ENCODE measurements at regions not wholly inside any gene's neighbourhood (a gene's known extent, or its start where the extent isn't known, plus 50 kb on each side); places are given as distances from the start of the nearest gene placed in this dataset.
A peak's percentile ranks its signal among the peaks of the same experiment; 100 is the strongest.

- TF ChIP-seq USF1 (IDR thresholded peaks at IDR 0.05) (no peak), MAX (IDR thresholded peaks at IDR 0.05) (no peak)
Measured at GRCh38 chr2:192969055-192969454, 774.3 kb upstream of the TMEFF2 start.

- TF ChIP-seq YY1 (IDR thresholded peaks at IDR 0.05; ENCODE audit: low read depth): no peak
- no peak for TF ChIP-seq EGR1 (IDR thresholded peaks at IDR 0.05)
- TF ChIP-seq MAX (IDR thresholded peaks at IDR 0.05): no peak
- no peak for TF ChIP-seq RAD21 (IDR thresholded peaks at IDR 0.05; ENCODE audit: low read depth)
- TF ChIP-seq REST (IDR thresholded peaks at IDR 0.05; ENCODE audit: low read depth): no peak
- TF ChIP-seq FOXM1 (IDR thresholded peaks at IDR 0.05; ENCODE audit: borderline replicate concordance, low read depth): no peak
- no peak for TF ChIP-seq CREB1 (IDR thresholded peaks at IDR 0.05; ENCODE audit: low read depth)
- TF ChIP-seq TEAD4 (IDR thresholded peaks at IDR 0.05): no peak
- TF ChIP-seq TAF1 (IDR thresholded peaks at IDR 0.05; ENCODE audit: low read depth): no peak
- TF ChIP-seq CEBPB (IDR thresholded peaks at IDR 0.05): no peak
- no peak for TF ChIP-seq EP300 (IDR thresholded peaks at IDR 0.05; ENCODE audit: borderline replicate concordance)
Measured at GRCh38 chr2:192960945-192961344, 766.2 kb upstream of the TMEFF2 start.

GRCh38 chr2:192957425-192957824 is 762.7 kb upstream of the TMEFF2 start:
- TF ChIP-seq YY1 (IDR thresholded peaks at IDR 0.05; ENCODE audit: low read depth) (no peak), USF1 (IDR thresholded peaks at IDR 0.05) (no peak), MAX (IDR thresholded peaks at IDR 0.05) (no peak), ZBTB7A (IDR thresholded peaks at IDR 0.05; ENCODE audit: low read depth) (no peak), TAF1 (IDR thresholded peaks at IDR 0.05; ENCODE audit: low read depth) (no peak), EGR1 (IDR thresholded peaks at IDR 0.05) (no peak), EP300 (IDR thresholded peaks at IDR 0.05; ENCODE audit: borderline replicate concordance) (no peak), TCF12 (IDR thresholded peaks at IDR 0.05; ENCODE audit: low read depth) (no peak), CREB1 (IDR thresholded peaks at IDR 0.05; ENCODE audit: low read depth) (no peak), REST (IDR thresholded peaks at IDR 0.05; ENCODE audit: low read depth) (no peak), NFIC (IDR thresholded peaks at IDR 0.05) (no peak), CEBPB (IDR thresholded peaks at IDR 0.05) (no peak), TEAD4 (IDR thresholded peaks at IDR 0.05) (no peak), FOXM1 (IDR thresholded peaks at IDR 0.05; ENCODE audit: borderline replicate concordance, low read depth) (no peak), RAD21 (IDR thresholded peaks at IDR 0.05; ENCODE audit: low read depth) (no peak)

GRCh38 chr2:192953116-192953515 is 758.4 kb upstream of the TMEFF2 start:
- no peak for TF ChIP-seq FOXM1 (IDR thresholded peaks at IDR 0.05; ENCODE audit: borderline replicate concordance, low read depth)
- no peak for TF ChIP-seq EP300 (IDR thresholded peaks at IDR 0.05; ENCODE audit: borderline replicate concordance)
- TF ChIP-seq TCF12 (IDR thresholded peaks at IDR 0.05; ENCODE audit: low read depth): no peak
- no peak for TF ChIP-seq CEBPB (IDR thresholded peaks at IDR 0.05)
- TF ChIP-seq MAX (IDR thresholded peaks at IDR 0.05): no peak
- no peak for TF ChIP-seq RAD21 (IDR thresholded peaks at IDR 0.05; ENCODE audit: low read depth)
- TF ChIP-seq EGR1 (IDR thresholded peaks at IDR 0.05): no peak
- TF ChIP-seq YY1 (IDR thresholded peaks at IDR 0.05; ENCODE audit: low read depth): no peak
- TF ChIP-seq CREB1 (IDR thresholded peaks at IDR 0.05; ENCODE audit: low read depth): no peak
- no peak for TF ChIP-seq TEAD4 (IDR thresholded peaks at IDR 0.05)

GRCh38 chr2:192952245-192952644 is 757.5 kb upstream of the TMEFF2 start:
- no peak for TF ChIP-seq ZBTB7A (IDR thresholded peaks at IDR 0.05; ENCODE audit: low read depth)
- TF ChIP-seq CEBPB (IDR thresholded peaks at IDR 0.05): peak; percentile 72
- no peak for TF ChIP-seq YY1 (IDR thresholded peaks at IDR 0.05; ENCODE audit: low read depth)

GRCh38 chr2:192948316-192948715 is 753.6 kb upstream of the TMEFF2 start:
- TF ChIP-seq YY1 (IDR thresholded peaks at IDR 0.05; ENCODE audit: low read depth) (no peak), ZBTB7A (IDR thresholded peaks at IDR 0.05; ENCODE audit: low read depth) (no peak), FOXM1 (IDR thresholded peaks at IDR 0.05; ENCODE audit: borderline replicate concordance, low read depth) (no peak), MAX (IDR thresholded peaks at IDR 0.05) (no peak), REST (IDR thresholded peaks at IDR 0.05; ENCODE audit: low read depth) (no peak), TEAD4 (IDR thresholded peaks at IDR 0.05) (no peak), EP300 (IDR thresholded peaks at IDR 0.05; ENCODE audit: borderline replicate concordance) (no peak), RAD21 (IDR thresholded peaks at IDR 0.05; ENCODE audit: low read depth) (no peak), NFIC (IDR thresholded peaks at IDR 0.05) (no peak), CREB1 (IDR thresholded peaks at IDR 0.05; ENCODE audit: low read depth) (no peak), TAF1 (IDR thresholded peaks at IDR 0.05; ENCODE audit: low read depth) (no peak), EGR1 (IDR thresholded peaks at IDR 0.05) (no peak), CEBPB (IDR thresholded peaks at IDR 0.05) (no peak), TCF12 (IDR thresholded peaks at IDR 0.05; ENCODE audit: low read depth) (no peak), USF1 (IDR thresholded peaks at IDR 0.05) (no peak)
